ENCODE measurements at regions not wholly inside any gene's neighbourhood (a gene's known extent, or its start where the extent isn't known, plus 50 kb on each side); places are given as distances from the start of the nearest gene placed in this dataset.

DNA sequence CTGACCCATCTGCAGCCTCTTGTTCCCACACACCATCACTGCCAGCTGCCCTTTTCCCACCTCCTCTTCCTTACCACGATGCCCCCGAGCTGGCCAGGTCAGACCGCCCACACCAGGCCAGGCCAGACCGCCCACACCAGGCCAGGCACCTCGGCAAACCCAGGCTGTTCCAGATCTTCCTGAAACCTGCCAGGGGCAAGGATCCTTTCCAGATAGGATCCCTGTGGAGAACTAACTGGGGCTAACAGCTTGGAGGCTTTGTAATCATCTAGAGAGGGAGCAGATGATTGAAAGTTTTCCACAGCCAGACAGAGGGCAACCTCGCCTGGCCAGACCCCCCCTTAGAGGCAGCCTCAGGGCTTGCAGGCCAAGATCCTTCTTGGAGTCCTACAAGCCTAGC, 287.3 kb upstream of the TLE3 start:
- CTCF ChIA-PET (ENCODE audit: low intra/inter-chr PET ratio): no interaction called here
- DNase-seq (ENCODE audit: extremely low read depth in 1 of 4, low spot score in 3 of 4): no peak
- Histone ChIP-seq H3K36me3 (ENCODE audit: control insufficient read depth, insufficient read depth, low read length) (no peaks in the 10 kb centered on the region), H3K79me2 (ENCODE audit: control insufficient read depth, insufficient read depth, low read length) (no peaks in the 10 kb centered on the region), H3K9me1 (ENCODE audit: control insufficient read depth, insufficient read depth, low read length) (peaks cover 3% of the 10 kb centered on the region), H4K20me1 (replicated peaks; ENCODE audit: control insufficient read depth, insufficient read depth, low read length) (0 out of 2 replicates have a peak, but pooled peaks cover 5% of the 10 kb centered on the region), H3K4me2 (ENCODE audit: insufficient read depth, low read length) (no peak overlapping the region), H3K4me1 (replicated peaks in 1 of 2; ENCODE audit: control insufficient read depth in 2 of 2, insufficient read depth in 2 of 2, low read length in 2 of 2) (peaks cover under 1 to 9% of the 10 kb centered on the region in 2 experiments; a peak in 4 of 5 replicates), H3K4me3 (no peak overlapping the region), H3K27me3 (ENCODE audit: control insufficient read depth in 2 of 2, insufficient read depth in 2 of 2, low read length in 2 of 2) (no peaks in the 10 kb centered on the region; a peak in 2 of 5 replicates), H3K9ac (ENCODE audit: insufficient read depth in 1 of 2, low read depth in 2 of 2, low read length in 2 of 2) (no peak overlapping the region), H2AFZ (ENCODE audit: low read depth, low read length) (no peak overlapping the region), H3K27ac (ENCODE audit: extremely low read depth, low read depth, low read length) (no peak overlapping the region), H3K9me3 (replicated peaks; ENCODE audit: control insufficient read depth, insufficient read depth, low read depth, low read length) (no peaks in the 10 kb centered on the region; the same call in 1 of the 2 replicates)
- POLR2A ChIA-PET: no interaction called here
- no peak for ATAC-seq
- in situ Hi-C loops (cut with MboI): no loop called here
- intact Hi-C loops (cut with micrococcal nuclease): no loop called here
- WGBS (ENCODE audit: insufficient coverage, low coverage, missing lambda C conversion rate): 4% methylated on average over 6 of the region's 6 CpGs
- FAIRE-seq: no peak
- TF ChIP-seq BCL6 (CRISPR knock-in tag; IDR thresholded peaks at IDR 0.05) (no peak), ZNF41 (CRISPR knock-in tag; conservative IDR thresholded peaks at IDR 0.05) (no peak), NR4A1 (CRISPR knock-in tag; IDR thresholded peaks at IDR 0.05) (no peak), NR4A1 (tag; IDR thresholded peaks at IDR 0.05) (no peak), ZNF24 (IDR thresholded peaks at IDR 0.05) (no peak), BHLHE40 (IDR thresholded peaks at IDR 0.05; ENCODE audit: low read length) (no peak), GTF2E2 (tag; IDR thresholded peaks at IDR 0.05) (no peak), RAD51 (IDR thresholded peaks at IDR 0.05; ENCODE audit: borderline replicate concordance, low read depth) (no peak), DDX20 (tag; IDR thresholded peaks at IDR 0.05; ENCODE audit: low read depth) (no peak), FOXP4 (CRISPR knock-in tag; IDR thresholded peaks at IDR 0.05; ENCODE audit: borderline replicate concordance) (no peak), SNRNP70 (optimal IDR thresholded peaks at IDR 0.05; ENCODE audit: low read depth, low read length) (no peak), KDM1A (IDR thresholded peaks at IDR 0.05) (no peak), ZKSCAN1 (IDR thresholded peaks at IDR 0.05; ENCODE audit: low read depth, low read length) (no peak), FUS (optimal IDR thresholded peaks at IDR 0.05; ENCODE audit: low read depth, low read length) (no peak)
- TF ChIP-seq, protein P1, sequence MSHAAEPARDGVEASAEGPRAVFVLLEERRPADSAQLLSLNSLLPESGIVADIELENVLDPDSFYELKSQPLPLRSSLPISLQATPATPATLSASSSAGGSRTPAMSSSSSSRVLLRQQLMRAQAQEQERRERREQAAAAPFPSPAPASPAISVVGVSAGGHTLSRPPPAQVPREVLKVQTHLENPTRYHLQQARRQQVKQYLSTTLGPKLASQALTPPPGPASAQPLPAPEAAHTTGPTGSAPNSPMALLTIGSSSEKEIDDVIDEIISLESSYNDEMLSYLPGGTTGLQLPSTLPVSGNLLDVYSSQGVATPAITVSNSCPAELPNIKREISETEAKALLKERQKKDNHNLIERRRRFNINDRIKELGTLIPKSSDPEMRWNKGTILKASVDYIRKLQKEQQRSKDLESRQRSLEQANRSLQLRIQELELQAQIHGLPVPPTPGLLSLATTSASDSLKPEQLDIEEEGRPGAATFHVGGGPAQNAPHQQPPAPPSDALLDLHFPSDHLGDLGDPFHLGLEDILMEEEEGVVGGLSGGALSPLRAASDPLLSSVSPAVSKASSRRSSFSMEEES (CRISPR knock-in tag; IDR thresholded peaks at IDR 0.05): no peak
- TF ChIP-seq, protein P2, sequence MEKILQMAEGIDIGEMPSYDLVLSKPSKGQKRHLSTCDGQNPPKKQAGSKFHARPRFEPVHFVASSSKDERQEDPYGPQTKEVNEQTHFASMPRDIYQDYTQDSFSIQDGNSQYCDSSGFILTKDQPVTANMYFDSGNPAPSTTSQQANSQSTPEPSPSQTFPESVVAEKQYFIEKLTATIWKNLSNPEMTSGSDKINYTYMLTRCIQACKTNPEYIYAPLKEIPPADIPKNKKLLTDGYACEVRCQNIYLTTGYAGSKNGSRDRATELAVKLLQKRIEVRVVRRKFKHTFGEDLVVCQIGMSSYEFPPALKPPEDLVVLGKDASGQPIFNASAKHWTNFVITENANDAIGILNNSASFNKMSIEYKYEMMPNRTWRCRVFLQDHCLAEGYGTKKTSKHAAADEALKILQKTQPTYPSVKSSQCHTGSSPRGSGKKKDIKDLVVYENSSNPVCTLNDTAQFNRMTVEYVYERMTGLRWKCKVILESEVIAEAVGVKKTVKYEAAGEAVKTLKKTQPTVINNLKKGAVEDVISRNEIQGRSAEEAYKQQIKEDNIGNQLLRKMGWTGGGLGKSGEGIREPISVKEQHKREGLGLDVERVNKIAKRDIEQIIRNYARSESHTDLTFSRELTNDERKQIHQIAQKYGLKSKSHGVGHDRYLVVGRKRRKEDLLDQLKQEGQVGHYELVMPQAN (IDR thresholded peaks at IDR 0.05; ENCODE audit: borderline replicate concordance): no peak
- TF ChIP-seq, protein P3, sequence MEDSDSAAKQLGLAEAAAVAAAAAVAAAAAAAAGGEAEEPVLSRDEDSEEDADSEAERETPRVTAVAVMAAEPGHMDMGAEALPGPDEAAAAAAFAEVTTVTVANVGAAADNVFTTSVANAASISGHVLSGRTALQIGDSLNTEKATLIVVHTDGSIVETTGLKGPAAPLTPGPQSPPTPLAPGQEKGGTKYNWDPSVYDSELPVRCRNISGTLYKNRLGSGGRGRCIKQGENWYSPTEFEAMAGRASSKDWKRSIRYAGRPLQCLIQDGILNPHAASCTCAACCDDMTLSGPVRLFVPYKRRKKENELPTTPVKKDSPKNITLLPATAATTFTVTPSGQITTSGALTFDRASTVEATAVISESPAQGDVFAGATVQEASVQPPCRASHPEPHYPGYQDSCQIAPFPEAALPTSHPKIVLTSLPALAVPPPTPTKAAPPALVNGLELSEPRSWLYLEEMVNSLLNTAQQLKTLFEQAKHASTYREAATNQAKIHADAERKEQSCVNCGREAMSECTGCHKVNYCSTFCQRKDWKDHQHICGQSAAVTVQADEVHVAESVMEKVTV (CRISPR knock-in tag; IDR thresholded peaks at IDR 0.05): no peak
- no TSS peak for BruUV-seq (replicated peaks)
